ENCODE measurements at regions not wholly inside any gene's neighbourhood (a gene's known extent, or its start where the extent isn't known, plus 50 kb on each side); places are given as distances from the start of the nearest gene placed in this dataset.

GRCh38 chrX:40446921-40447320 lies 133.8 kb upstream of the ATP6AP2 start:
- Mint-ChIP-seq H3K36me3 (ENCODE audit: low read depth) (no peaks in the 10 kb centered on the region), H3K4me3 (no peak overlapping the region), H3K9me3 (no peaks in the 10 kb centered on the region), H3K27me3 (no peaks in the 10 kb centered on the region), H3K4me1 (no peaks in the 10 kb centered on the region), H3K27ac (no peak overlapping the region)
- no peak for TF ChIP-seq CTCF (IDR thresholded peaks at IDR 0.05)
- DNase-seq (no peak), ATAC-seq (ENCODE audit: low read depth) (no peak)
- intact Hi-C loops (cut with micrococcal nuclease), result no loop called here
- ChIA-PET POLR2A (no interaction called here), CTCF (no interaction called here)

DNA sequence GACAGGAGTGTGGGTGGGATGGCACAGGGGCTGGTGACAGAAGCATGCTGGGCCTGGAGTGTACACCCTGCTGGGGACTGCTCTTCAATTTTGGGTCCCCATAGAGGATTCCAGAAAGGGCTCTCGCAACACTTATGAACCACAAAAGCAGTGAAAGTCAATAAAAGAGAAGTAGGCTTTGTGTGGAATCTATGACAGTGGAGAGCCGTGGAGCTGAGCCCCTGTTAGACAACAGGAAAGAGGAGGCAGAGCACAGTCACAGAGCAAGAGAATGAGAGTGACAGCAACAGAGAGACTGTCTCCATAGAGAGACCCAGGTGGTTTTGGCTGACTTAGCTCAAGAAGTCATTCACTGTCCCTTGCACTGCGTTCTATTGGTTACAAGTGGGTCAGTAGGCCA lies 135.1 kb upstream of the ATP6AP2 start:
- intact Hi-C loops (cut with micrococcal nuclease), result no loop called here
- no peak for TF ChIP-seq CTCF (IDR thresholded peaks at IDR 0.05)
- DNase-seq (no peak), ATAC-seq (ENCODE audit: low read depth) (no peak)
- ChIA-PET CTCF (no interaction called here), POLR2A (no interaction called here)
- no peaks in the 10 kb centered on the region for H3K36me3 Mint-ChIP-seq (ENCODE audit: low read depth)
- H3K27ac Mint-ChIP-seq, result no peak overlapping the region
- peaks cover 2% of the 10 kb centered on the region for H3K27me3 Mint-ChIP-seq
- no peak overlapping the region for H3K4me3 Mint-ChIP-seq
- no peaks in the 10 kb centered on the region for H3K4me1 Mint-ChIP-seq
- H3K9me3 Mint-ChIP-seq, result no peaks in the 10 kb centered on the region

DNA sequence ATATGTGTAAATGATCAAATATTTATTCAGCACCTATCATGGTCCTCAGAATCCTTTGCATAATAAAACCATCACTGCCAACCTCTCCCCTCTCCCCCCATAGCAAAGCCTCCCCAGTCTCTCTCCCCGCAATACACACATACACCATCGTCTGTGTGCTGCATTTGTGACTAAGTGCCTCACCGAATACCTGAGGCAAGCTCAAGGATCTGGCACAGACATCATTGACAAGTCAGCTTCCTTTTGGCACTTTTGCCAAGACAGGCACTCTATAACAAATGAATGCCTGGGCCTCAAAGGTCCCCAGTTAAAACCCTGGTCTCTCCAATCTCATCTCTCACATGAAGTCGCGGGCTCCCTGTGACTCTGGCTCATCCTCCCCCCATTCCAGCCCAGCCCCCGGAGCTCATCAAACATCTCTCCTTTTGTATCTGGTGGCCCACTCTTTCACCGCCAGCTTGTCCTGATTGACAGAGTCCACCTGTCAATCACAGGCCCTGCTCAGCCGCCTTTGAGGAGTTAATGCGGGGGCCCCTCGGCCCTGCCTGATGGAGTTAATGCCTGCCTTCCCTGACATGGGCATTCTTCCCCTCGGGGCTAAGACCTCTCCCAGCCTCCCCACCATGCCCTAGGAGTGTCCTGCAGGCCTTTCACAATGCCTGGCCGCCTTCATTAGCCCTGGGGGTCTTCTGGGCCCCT lies 135.8 kb upstream of the ATP6AP2 start:
- TF ChIP-seq CTCF (IDR thresholded peaks at IDR 0.05), result no peak
- no peak overlapping the region for H3K27ac Mint-ChIP-seq
- no peak for DNase-seq
- H3K4me1 Mint-ChIP-seq, result no peaks in the 10 kb centered on the region
- intact Hi-C loops (cut with micrococcal nuclease), result no loop called here
- ChIA-PET CTCF (no interaction called here), POLR2A (no interaction called here)
- H3K9me3 Mint-ChIP-seq, result no peaks in the 10 kb centered on the region
- ATAC-seq (ENCODE audit: low read depth), result no peak
- peaks cover 2% of the 10 kb centered on the region for H3K27me3 Mint-ChIP-seq
- no peak overlapping the region for H3K4me3 Mint-ChIP-seq
- no peaks in the 10 kb centered on the region for H3K36me3 Mint-ChIP-seq (ENCODE audit: low read depth)

DNA sequence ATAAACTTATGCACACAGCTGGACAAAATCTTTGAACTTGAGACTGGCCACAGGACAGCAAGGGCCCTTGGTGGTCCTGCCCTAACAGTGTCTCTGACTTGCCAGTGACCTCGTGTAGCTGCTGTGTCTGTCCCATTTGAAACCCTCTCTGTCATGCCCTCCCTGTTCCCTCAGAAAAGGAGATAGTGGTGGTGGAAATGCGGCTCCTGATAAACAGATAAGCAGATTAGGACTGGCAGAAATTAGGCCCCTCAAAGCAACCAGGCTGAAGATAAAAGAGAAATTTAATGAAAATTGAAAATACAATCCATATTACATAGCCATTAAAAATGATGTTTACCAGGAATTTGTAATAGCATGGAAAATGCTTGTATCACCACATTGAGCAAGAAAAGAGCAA lies 136.6 kb upstream of the ATP6AP2 start:
- DNase-seq (no peak), ATAC-seq (ENCODE audit: low read depth) (no peak)
- H3K27me3 Mint-ChIP-seq, result peaks cover 2% of the 10 kb centered on the region
- no peak overlapping the region for H3K27ac Mint-ChIP-seq
- H3K4me3 Mint-ChIP-seq, result no peak overlapping the region
- H3K36me3 Mint-ChIP-seq (ENCODE audit: low read depth), result no peaks in the 10 kb centered on the region
- POLR2A ChIA-PET, result no interaction called here
- intact Hi-C loops (cut with micrococcal nuclease), result no loop called here
- CTCF ChIA-PET, result no interaction called here
- TF ChIP-seq CTCF (IDR thresholded peaks at IDR 0.05), result no peak
- no peaks in the 10 kb centered on the region for H3K4me1 Mint-ChIP-seq
- H3K9me3 Mint-ChIP-seq, result no peaks in the 10 kb centered on the region

DNA sequence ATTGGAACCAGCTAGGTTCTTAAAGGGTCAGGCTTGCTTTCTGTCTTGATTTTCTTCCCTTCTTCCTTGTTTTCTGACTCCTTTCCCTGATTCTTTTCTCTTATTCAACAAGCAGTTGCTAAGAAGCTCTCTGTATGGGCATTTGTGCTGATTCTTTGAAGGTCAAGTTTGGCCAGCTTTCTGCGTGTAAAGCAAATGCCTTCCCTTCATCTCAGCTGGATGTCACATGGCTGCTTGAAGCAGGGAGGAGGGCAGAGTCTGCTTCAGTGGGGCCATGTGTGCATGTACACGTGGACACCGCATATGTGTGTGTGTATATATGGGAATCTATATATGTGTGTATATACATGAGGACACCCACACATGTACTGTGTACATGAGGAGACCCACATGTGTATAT lies 139.9 kb upstream of the ATP6AP2 start:
- Mint-ChIP-seq H3K27me3 (peaks cover 2% of the 10 kb centered on the region), H3K36me3 (ENCODE audit: low read depth) (no peaks in the 10 kb centered on the region), H3K4me1 (no peaks in the 10 kb centered on the region), H3K4me3 (no peak overlapping the region), H3K9me3 (no peaks in the 10 kb centered on the region), H3K27ac (no peak overlapping the region)
- ATAC-seq (ENCODE audit: low read depth), result no peak
- CTCF ChIA-PET, result no interaction called here
- POLR2A ChIA-PET, result no interaction called here
- no peak for TF ChIP-seq CTCF (IDR thresholded peaks at IDR 0.05)
- intact Hi-C loops (cut with micrococcal nuclease), result no loop called here
- DNase-seq, result no peak

Data from activated B cell treated with CpG ODN at 0.5 μM for 24 hours (primary cell).